CMK (cell line): ENCODE measurements at regions not wholly inside any gene's neighbourhood (a gene's known extent, or its start where the extent isn't known, plus 50 kb on each side); places are given as distances from the start of the nearest gene placed in this dataset.
A peak's percentile ranks its signal among the peaks of the same experiment; 100 is the strongest.

Experiments
- DNase-seq: peaks from one replicate; pipeline ENCODE4 v3.0.0-alpha.2; 2010; ENCODE audit warnings: low read depth

- peak; percentile 73 for DNase-seq
Observed at GRCh38 chr2:129877289-129877741, 102.2 kb upstream of the RAB6C start.

GRCh38 chr2:129877795-129878775, 101.4 kb upstream of the RAB6C start:
- DNase-seq, result no peak

- DNase-seq, result no peak
Observed at GRCh38 chr2:129879614-129880180, 99.8 kb upstream of the RAB6C start.

GRCh38 chr2:129880309-129880708, 99.2 kb upstream of the RAB6C start:
- DNase-seq, result no peak

- no peak for DNase-seq
Observed at GRCh38 chr2:129880971-129881370, 98.5 kb upstream of the RAB6C start.

- DNase-seq, result no peak
Observed at GRCh38 chr2:129881786-129882396, 97.6 kb upstream of the RAB6C start.

- DNase-seq, result no peak
Observed at GRCh38 chr2:129882476-129882875, 97.0 kb upstream of the RAB6C start.

- DNase-seq, result no peak
Observed at GRCh38 chr2:129883121-129883520, 96.3 kb upstream of the RAB6C start.

GRCh38 chr2:129884221-129884786, 95.2 kb upstream of the RAB6C start:
- no peak for DNase-seq

GRCh38 chr2:129885735-129886134, 93.7 kb upstream of the RAB6C start:
- no peak for DNase-seq

GRCh38 chr2:129887688-129888266, 91.7 kb upstream of the RAB6C start:
- no peak for DNase-seq

GRCh38 chr2:129888461-129888860, 91.0 kb upstream of the RAB6C start:
- no peak for DNase-seq

GRCh38 chr2:129888896-129889295, 90.6 kb upstream of the RAB6C start:
- no peak for DNase-seq

- no peak for DNase-seq
Observed at GRCh38 chr2:129891341-129892320, 87.8 kb upstream of the RAB6C start.

- DNase-seq, result no peak
Observed at GRCh38 chr2:129892360-129892759, 87.1 kb upstream of the RAB6C start.

GRCh38 chr2:129892773-129893172, 86.7 kb upstream of the RAB6C start:
- DNase-seq, result no peak

- no peak for DNase-seq
Observed at GRCh38 chr2:129893244-129893643, 86.2 kb upstream of the RAB6C start.

- DNase-seq, result no peak
Observed at GRCh38 chr2:129894616-129895015, 84.8 kb upstream of the RAB6C start.

GRCh38 chr2:129895061-129895460, 84.4 kb upstream of the RAB6C start:
- no peak for DNase-seq

GRCh38 chr2:129895526-129896082, 83.9 kb upstream of the RAB6C start:
- DNase-seq, result no peak
